ENCODE measurements at regions not wholly inside any gene's neighbourhood (a gene's known extent, or its start where the extent isn't known, plus 50 kb on each side); places are given as distances from the start of the nearest gene placed in this dataset.

- Histone ChIP-seq H3K9ac (ENCODE audit: insufficient read depth, low read length) (no peak overlapping the region), H3K27me3 (ENCODE audit: control insufficient read depth, insufficient read depth, low read length) (no peaks in the 10 kb centered on the region), H3K79me2 (ENCODE audit: control insufficient read depth, insufficient read depth, low read length) (no peaks in the 10 kb centered on the region), H3K4me2 (ENCODE audit: extremely low read depth, insufficient read depth, low read length) (no peak overlapping the region), H3K4me1 (ENCODE audit: control insufficient read depth, extremely low read depth, insufficient read depth, low read length) (no peaks in the 10 kb centered on the region), H3K36me3 (ENCODE audit: control insufficient read depth, insufficient read depth, low read length) (no peaks in the 10 kb centered on the region), H4K20me1 (ENCODE audit: control insufficient read depth, extremely low read depth, insufficient read depth, low read length) (no peaks in the 10 kb centered on the region), H3K9me3 (ENCODE audit: control insufficient read depth, insufficient read depth, low read depth, low read length) (no peaks in the 10 kb centered on the region), H3K27ac (ENCODE audit: insufficient read depth, low read length) (no peak overlapping the region), H3K4me3 (replicated peaks in 1 of 4; ENCODE audit: control extremely low read depth in 1 of 4, insufficient read depth in 1 of 4, low read depth in 3 of 4, low read length in 4 of 4) (no peak overlapping the region), H2AFZ (ENCODE audit: low read length) (no peak overlapping the region)
- no peak for DNase-seq (ENCODE audit: low read depth in 2 of 2)
- TF ChIP-seq EZH2 (IDR thresholded peaks at IDR 0.05; ENCODE audit: low read length, missing control alignments) (no peak), CTCF (conservative IDR thresholded peaks at IDR 0.05 in 1 of 2, IDR thresholded peaks at IDR 0.05 in 1 of 2; ENCODE audit: low read depth in 1 of 2, low read length in 2 of 2) (no peak)
These were observed 251.7 kb upstream of the CXCL12 start for GRCh38 chr10:44636625-44637024.

DNA sequence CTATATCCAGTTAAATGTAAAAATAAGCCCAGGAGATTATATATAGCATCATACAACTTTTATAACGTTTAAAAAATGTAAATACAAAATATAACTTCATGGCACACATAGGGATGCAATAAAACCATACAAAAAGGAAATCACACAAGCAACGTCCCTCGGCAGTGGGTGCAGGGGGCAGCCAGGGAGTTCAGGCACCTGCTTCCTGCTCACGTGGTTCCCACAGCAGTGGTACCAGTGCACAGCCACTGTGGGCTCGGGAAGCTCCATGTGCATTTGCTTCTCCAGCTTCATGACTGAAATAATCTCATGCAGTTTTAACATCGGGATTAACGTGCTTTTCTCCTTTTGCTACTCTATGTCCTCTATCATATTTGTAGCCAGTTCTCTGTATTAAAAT is 255.5 kb upstream of the CXCL12 start:
- Histone ChIP-seq H4K20me1 (ENCODE audit: control insufficient read depth, extremely low read depth, insufficient read depth, low read length) (no peaks in the 10 kb centered on the region), H3K9ac (ENCODE audit: insufficient read depth, low read length) (no peak overlapping the region), H3K4me2 (ENCODE audit: extremely low read depth, insufficient read depth, low read length) (no peak overlapping the region), H3K4me1 (ENCODE audit: control insufficient read depth, extremely low read depth, insufficient read depth, low read length) (no peaks in the 10 kb centered on the region), H3K4me3 (replicated peaks in 1 of 4; ENCODE audit: control extremely low read depth in 1 of 4, insufficient read depth in 1 of 4, low read depth in 3 of 4, low read length in 4 of 4) (no peak overlapping the region), H3K9me3 (ENCODE audit: control insufficient read depth, insufficient read depth, low read depth, low read length) (no peaks in the 10 kb centered on the region), H3K27me3 (ENCODE audit: control insufficient read depth, insufficient read depth, low read length) (no peaks in the 10 kb centered on the region), H2AFZ (ENCODE audit: low read length) (no peak overlapping the region), H3K27ac (ENCODE audit: insufficient read depth, low read length) (no peak overlapping the region), H3K36me3 (ENCODE audit: control insufficient read depth, insufficient read depth, low read length) (no peaks in the 10 kb centered on the region), H3K79me2 (ENCODE audit: control insufficient read depth, insufficient read depth, low read length) (no peaks in the 10 kb centered on the region)
- DNase-seq (ENCODE audit: low read depth in 2 of 2), result no peak
- no peak for TF ChIP-seq CTCF (conservative IDR thresholded peaks at IDR 0.05 in 1 of 2, IDR thresholded peaks at IDR 0.05 in 1 of 2; ENCODE audit: low read depth in 1 of 2, low read length in 2 of 2)
- TF ChIP-seq EZH2 (IDR thresholded peaks at IDR 0.05; ENCODE audit: low read length, missing control alignments), result no peak

DNA sequence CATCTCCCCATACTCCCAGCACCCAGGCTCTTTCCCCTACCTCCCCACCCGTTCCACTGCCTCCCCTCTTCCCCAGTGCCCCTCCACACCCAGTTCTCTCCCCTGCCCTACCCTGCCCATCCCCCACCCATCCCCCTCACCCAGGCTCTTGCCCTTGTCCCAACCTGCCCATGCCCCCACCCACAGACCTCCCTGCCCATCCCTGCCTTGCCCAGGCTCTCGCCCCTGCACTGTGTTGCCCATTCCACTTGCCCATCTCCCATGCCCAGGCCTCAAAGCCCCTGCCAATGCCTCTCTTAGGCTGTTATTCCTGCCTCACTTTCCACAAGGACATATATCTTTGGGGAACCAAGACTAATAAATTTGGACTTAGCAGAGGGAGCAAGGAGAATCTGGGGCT is 262.6 kb upstream of the CXCL12 start:
- Histone ChIP-seq H3K4me2 (ENCODE audit: extremely low read depth, insufficient read depth, low read length) (no peak overlapping the region), H2AFZ (ENCODE audit: low read length) (no peak overlapping the region), H3K9ac (ENCODE audit: insufficient read depth, low read length) (no peak overlapping the region), H3K79me2 (ENCODE audit: control insufficient read depth, insufficient read depth, low read length) (no peaks in the 10 kb centered on the region), H3K27me3 (ENCODE audit: control insufficient read depth, insufficient read depth, low read length) (no peaks in the 10 kb centered on the region), H3K9me3 (ENCODE audit: control insufficient read depth, insufficient read depth, low read depth, low read length) (no peaks in the 10 kb centered on the region), H3K4me1 (ENCODE audit: control insufficient read depth, extremely low read depth, insufficient read depth, low read length) (peaks cover 2% of the 10 kb centered on the region), H4K20me1 (ENCODE audit: control insufficient read depth, extremely low read depth, insufficient read depth, low read length) (no peaks in the 10 kb centered on the region), H3K36me3 (ENCODE audit: control insufficient read depth, insufficient read depth, low read length) (no peaks in the 10 kb centered on the region), H3K4me3 (replicated peaks in 1 of 4; ENCODE audit: control extremely low read depth in 1 of 4, insufficient read depth in 1 of 4, low read depth in 3 of 4, low read length in 4 of 4) (no peak overlapping the region), H3K27ac (ENCODE audit: insufficient read depth, low read length) (no peak overlapping the region)
- TF ChIP-seq EZH2 (IDR thresholded peaks at IDR 0.05; ENCODE audit: low read length, missing control alignments) (no peak), CTCF (conservative IDR thresholded peaks at IDR 0.05 in 1 of 2, IDR thresholded peaks at IDR 0.05 in 1 of 2; ENCODE audit: low read depth in 1 of 2, low read length in 2 of 2) (no peak)
- no peak for DNase-seq (ENCODE audit: low read depth in 2 of 2)
